ENCODE measurements at regions not wholly inside any gene's neighbourhood (a gene's known extent, or its start where the extent isn't known, plus 50 kb on each side); places are given as distances from the start of the nearest gene placed in this dataset.
"Not testable (repeated sequence)": the region's sequence is repeated elsewhere in the genome, so short reads cannot be mapped to it uniquely, and the experiment has no call there.

DNA sequence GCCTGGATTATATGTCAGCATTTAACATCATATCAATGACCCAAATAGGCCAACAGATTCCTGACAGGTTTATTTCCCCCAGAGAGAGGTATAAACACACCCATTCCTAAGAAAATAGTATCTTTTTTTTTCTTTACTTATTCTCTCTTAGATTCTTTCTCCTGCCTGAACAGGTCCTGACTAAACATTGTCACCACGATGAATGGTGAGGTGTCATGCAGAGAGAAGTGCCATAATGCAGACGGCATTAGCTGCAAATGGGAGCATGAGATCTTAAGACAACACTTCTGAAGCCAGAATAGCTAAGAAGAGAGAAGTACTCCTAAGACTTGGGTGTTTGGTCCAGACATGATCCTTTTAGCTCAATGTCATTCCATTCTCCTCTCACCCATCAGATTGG is 131.3 kb downstream of the ZNF648 start:
- no peak for TF ChIP-seq CTCF (conservative IDR thresholded peaks at IDR 0.05; ENCODE audit: low read depth, low read length)
- H3K4me3 ChIP-seq (ENCODE audit: low read depth, low read length): no peak overlapping the region
- no peak for DNase-seq (ENCODE audit: low read depth)

- H3K4me3 ChIP-seq (ENCODE audit: low read depth, low read length): no peak overlapping the region
- no peak for DNase-seq (ENCODE audit: low read depth)
- TF ChIP-seq CTCF (conservative IDR thresholded peaks at IDR 0.05; ENCODE audit: low read depth, low read length): no peak
These were observed 134.8 kb downstream of the ZNF648 start for GRCh38 chr1:181926697-181927096.

DNA sequence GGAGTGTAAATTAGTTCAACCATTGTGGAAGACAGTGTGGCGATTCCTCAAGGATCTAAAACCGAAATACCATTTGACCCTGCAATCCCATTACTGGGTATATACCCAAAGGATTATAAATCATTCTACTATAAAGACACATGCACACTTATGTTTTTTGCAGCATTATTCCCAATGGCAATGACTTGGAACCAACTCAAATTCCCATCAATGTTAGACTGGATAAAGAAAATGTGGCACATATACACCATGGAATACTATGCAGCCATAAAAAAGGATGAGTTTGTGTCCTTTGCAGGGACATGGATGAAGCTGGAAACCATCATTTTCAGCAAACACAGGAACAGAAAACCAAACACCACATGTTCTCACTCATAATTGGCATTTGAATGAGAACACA is 137.5 kb downstream of the ZNF648 start:
- DNase-seq (ENCODE audit: low read depth); H3K4me3 ChIP-seq (ENCODE audit: low read depth, low read length): not testable (repeated sequence)

DNA sequence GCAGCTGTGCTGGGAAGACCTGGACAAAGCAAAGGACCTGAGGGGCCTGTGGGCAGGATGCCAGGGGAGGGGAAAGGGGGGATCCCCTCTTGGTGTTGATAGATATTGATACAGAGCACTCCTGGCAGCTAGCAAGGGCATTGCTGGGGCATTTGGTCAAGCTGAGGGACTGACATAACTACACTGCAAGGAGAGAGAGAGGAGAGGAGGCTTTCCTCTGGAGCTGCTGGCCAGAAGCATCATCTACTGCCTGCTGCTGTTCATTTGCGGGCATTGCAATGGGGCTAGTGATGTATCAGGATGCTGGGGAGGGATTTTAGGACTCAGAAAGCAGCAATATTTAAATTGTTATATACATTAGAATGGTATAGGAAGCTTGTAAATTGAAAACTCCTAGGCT is 142.0 kb downstream of the ZNF648 start:
- H3K4me3 ChIP-seq (ENCODE audit: low read depth, low read length): no peak overlapping the region
- no peak for DNase-seq (ENCODE audit: low read depth)
- no peak for TF ChIP-seq CTCF (conservative IDR thresholded peaks at IDR 0.05; ENCODE audit: low read depth, low read length)

- DNase-seq (ENCODE audit: low read depth): no peak
- TF ChIP-seq CTCF (conservative IDR thresholded peaks at IDR 0.05; ENCODE audit: low read depth, low read length): no peak
- no peak overlapping the region for H3K4me3 ChIP-seq (ENCODE audit: low read depth, low read length)
These were observed 142.5 kb downstream of the ZNF648 start for GRCh38 chr1:181918880-181919525.

DNA sequence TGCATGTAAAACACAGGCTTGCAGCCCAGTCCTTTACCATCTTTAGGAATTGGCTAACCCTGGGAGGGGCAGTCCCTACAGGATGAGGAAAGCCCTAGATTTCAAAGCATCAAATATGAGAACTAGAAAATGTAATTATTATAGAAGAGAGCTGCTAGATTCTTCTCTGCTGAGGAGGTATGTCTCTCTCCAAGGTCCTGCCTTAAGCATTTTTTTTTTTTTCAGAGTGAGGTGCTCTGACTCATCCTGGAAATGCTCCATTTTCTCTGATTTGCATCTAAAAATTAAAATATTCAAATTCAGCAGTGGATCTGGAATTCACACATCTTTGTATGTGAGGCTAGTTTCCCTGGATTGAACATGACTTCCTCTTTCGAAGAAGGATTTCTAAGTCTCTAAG is 149.8 kb downstream of the ZNF648 start:
- no peak overlapping the region for H3K4me3 ChIP-seq (ENCODE audit: low read depth, low read length)
- no peak for DNase-seq (ENCODE audit: low read depth)
- no peak for TF ChIP-seq CTCF (conservative IDR thresholded peaks at IDR 0.05; ENCODE audit: low read depth, low read length)

- no peak for TF ChIP-seq CTCF (conservative IDR thresholded peaks at IDR 0.05; ENCODE audit: low read depth, low read length)
- no peak for DNase-seq (ENCODE audit: low read depth)
- no peak overlapping the region for H3K4me3 ChIP-seq (ENCODE audit: low read depth, low read length)
These were observed 150.6 kb downstream of the ZNF648 start for GRCh38 chr1:181910905-181911304.

All from choroid plexus epithelial cell (primary cell).